ENCODE measurements at regions not wholly inside any gene's neighbourhood (a gene's known extent, or its start where the extent isn't known, plus 50 kb on each side); places are given as distances from the start of the nearest gene placed in this dataset.
"Not testable (repeated sequence)": the region's sequence is repeated elsewhere in the genome, so short reads cannot be mapped to it uniquely, and the experiment has no call there.

DNA sequence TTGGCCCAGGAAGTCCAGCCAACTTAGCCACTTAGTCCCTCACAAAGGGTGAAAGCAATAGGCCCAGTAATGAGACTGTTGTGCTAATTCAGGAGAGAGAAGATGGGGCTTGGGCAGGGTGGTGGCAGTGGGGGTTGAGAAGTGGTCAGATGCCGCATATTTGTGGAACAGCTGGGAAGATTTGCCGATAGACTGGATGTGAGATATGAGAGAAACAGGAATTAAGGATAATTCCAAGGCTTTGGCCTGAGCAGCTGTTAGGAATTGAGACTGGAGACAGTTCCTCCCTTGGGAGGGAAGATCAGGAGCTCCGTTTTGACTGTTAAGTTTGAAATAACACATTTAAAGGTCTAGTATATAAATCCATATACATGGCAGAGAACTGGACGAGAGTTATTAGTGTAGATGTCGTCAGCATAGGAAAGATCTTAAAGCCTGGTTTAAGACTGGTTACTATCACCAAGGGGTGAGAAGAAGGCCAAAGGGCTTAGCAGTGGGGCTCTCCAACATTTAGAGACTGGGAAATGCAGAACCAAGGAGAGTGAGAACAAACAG is 323.7 kb upstream of the FAM78B start:
- FAIRE-seq = no peak
- TF ChIP-seq EZH2 (IDR thresholded peaks at IDR 0.05; ENCODE audit: insufficient read depth, low read length) = no peak
- TF ChIP-seq, protein P1, sequence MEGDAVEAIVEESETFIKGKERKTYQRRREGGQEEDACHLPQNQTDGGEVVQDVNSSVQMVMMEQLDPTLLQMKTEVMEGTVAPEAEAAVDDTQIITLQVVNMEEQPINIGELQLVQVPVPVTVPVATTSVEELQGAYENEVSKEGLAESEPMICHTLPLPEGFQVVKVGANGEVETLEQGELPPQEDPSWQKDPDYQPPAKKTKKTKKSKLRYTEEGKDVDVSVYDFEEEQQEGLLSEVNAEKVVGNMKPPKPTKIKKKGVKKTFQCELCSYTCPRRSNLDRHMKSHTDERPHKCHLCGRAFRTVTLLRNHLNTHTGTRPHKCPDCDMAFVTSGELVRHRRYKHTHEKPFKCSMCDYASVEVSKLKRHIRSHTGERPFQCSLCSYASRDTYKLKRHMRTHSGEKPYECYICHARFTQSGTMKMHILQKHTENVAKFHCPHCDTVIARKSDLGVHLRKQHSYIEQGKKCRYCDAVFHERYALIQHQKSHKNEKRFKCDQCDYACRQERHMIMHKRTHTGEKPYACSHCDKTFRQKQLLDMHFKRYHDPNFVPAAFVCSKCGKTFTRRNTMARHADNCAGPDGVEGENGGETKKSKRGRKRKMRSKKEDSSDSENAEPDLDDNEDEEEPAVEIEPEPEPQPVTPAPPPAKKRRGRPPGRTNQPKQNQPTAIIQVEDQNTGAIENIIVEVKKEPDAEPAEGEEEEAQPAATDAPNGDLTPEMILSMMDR (IDR thresholded peaks at IDR 0.05; ENCODE audit: insufficient read depth, low read depth, low read length) = no peak
- no peak overlapping the region for H3K27ac Mint-ChIP-seq (ENCODE audit: unreplicated experiment)

DNA sequence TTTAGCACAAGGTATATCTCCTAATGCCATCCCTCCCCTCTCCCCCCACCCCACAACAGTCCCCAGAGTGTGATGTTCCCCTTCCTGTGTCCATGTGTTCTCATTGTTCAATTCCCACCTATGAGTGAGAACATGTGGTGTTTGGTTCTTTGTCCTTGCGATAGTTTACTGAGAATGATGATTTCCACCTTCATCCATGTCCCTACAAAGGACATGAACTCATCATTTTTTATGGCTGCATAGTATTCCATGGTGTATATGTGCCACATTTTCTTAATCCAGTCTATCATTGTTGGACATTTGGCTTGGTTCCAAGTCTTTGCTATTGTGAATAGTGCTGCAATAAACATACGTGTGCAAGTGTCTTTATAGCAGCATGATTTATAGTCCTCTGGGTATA is 327.0 kb upstream of the FAM78B start:
- not testable (repeated sequence) for H3K4me3 Mint-ChIP-seq (ENCODE audit: unreplicated experiment); FAIRE-seq; H4K20me1 ChIP-seq (ENCODE audit: insufficient read depth, low read length); H3K9me3 Mint-ChIP-seq (ENCODE audit: unreplicated experiment); H3K27me3 Mint-ChIP-seq (ENCODE audit: low read depth, unreplicated experiment); H3K27me3 ChIP-seq (ENCODE audit: insufficient read depth, low read length); H3K36me3 Mint-ChIP-seq (ENCODE audit: low read depth, unreplicated experiment); H3K4me3 ChIP-seq (ENCODE audit: insufficient read depth, low read depth, low read length); H3K9ac ChIP-seq (ENCODE audit: low read length); DNase-seq (ENCODE audit: low read depth); H3K36me3 ChIP-seq (ENCODE audit: insufficient read depth, low read length); H3K79me2 ChIP-seq (ENCODE audit: insufficient read depth, low read length); H3K4me1 Mint-ChIP-seq (ENCODE audit: low read depth, unreplicated experiment); H3K27ac ChIP-seq (ENCODE audit: low read depth, low read length); H3K4me2 ChIP-seq (ENCODE audit: low read length); H3K4me1 ChIP-seq (ENCODE audit: insufficient read depth, low read length); H2AFZ ChIP-seq (ENCODE audit: low read depth, low read length); H3K9me3 ChIP-seq (ENCODE audit: insufficient read depth, low read depth, low read length); H3K27ac Mint-ChIP-seq (ENCODE audit: unreplicated experiment)

More for the DNA sequence above, 323.7 kb upstream of the FAM78B start:
- H3K4me3 ChIP-seq (ENCODE audit: insufficient read depth, low read depth, low read length) = no peak overlapping the region
- H3K27me3 Mint-ChIP-seq (ENCODE audit: low read depth, unreplicated experiment) = no peaks in the 10 kb centered on the region
- no peak overlapping the region for H3K4me3 Mint-ChIP-seq (ENCODE audit: unreplicated experiment)
- H3K27ac ChIP-seq (ENCODE audit: low read depth, low read length) = no peak overlapping the region
- H3K36me3 ChIP-seq (ENCODE audit: insufficient read depth, low read length) = no peaks in the 10 kb centered on the region
- H3K36me3 Mint-ChIP-seq (ENCODE audit: low read depth, unreplicated experiment) = no peaks in the 10 kb centered on the region
- no peaks in the 10 kb centered on the region for H4K20me1 ChIP-seq (ENCODE audit: insufficient read depth, low read length)
- H2AFZ ChIP-seq (ENCODE audit: low read depth, low read length) = no peak overlapping the region
- H3K4me1 Mint-ChIP-seq (ENCODE audit: low read depth, unreplicated experiment) = peaks cover 6% of the 10 kb centered on the region
- no peaks in the 10 kb centered on the region for H3K79me2 ChIP-seq (ENCODE audit: insufficient read depth, low read length)
- H3K9ac ChIP-seq (ENCODE audit: low read length) = no peak overlapping the region
- no peaks in the 10 kb centered on the region for H3K9me3 ChIP-seq (ENCODE audit: insufficient read depth, low read depth, low read length)
- H3K4me2 ChIP-seq (ENCODE audit: low read length) = no peak overlapping the region
- no peaks in the 10 kb centered on the region for H3K4me1 ChIP-seq (ENCODE audit: insufficient read depth, low read length)
- no peak for DNase-seq (ENCODE audit: low read depth)
- peaks cover 4% of the 10 kb centered on the region for H3K9me3 Mint-ChIP-seq (ENCODE audit: unreplicated experiment)
- no peaks in the 10 kb centered on the region for H3K27me3 ChIP-seq (ENCODE audit: insufficient read depth, low read length)

DNA sequence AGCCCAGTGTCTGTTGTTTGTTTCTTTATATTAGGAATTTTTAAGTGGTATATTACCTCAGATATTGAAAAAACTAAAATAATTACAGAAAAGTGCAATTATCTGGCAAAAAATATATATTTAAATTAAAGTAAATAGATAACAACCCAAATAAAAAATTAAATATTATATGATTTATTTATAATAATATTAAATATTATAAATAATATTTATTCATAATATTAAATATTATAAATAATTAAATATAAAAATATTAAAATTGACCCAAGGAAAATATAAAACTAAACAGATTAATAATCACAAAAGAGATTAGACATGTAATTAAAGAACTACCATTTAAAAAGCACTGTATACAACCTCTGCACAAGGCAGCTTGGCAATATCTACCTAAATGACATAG is 331.9 kb upstream of the POGK start:
- H3K9me3 Mint-ChIP-seq (ENCODE audit: unreplicated experiment) = no peaks in the 10 kb centered on the region
- H3K36me3 Mint-ChIP-seq (ENCODE audit: low read depth, unreplicated experiment) = no peaks in the 10 kb centered on the region
- no peak overlapping the region for H3K4me3 ChIP-seq (ENCODE audit: insufficient read depth, low read depth, low read length)
- H3K4me1 ChIP-seq (ENCODE audit: insufficient read depth, low read length) = no peaks in the 10 kb centered on the region
- no peaks in the 10 kb centered on the region for H3K79me2 ChIP-seq (ENCODE audit: insufficient read depth, low read length)
- H4K20me1 ChIP-seq (ENCODE audit: insufficient read depth, low read length) = no peaks in the 10 kb centered on the region
- H3K27ac ChIP-seq (ENCODE audit: low read depth, low read length) = no peak overlapping the region
- no peaks in the 10 kb centered on the region for H3K36me3 ChIP-seq (ENCODE audit: insufficient read depth, low read length)
- TF ChIP-seq EZH2 (IDR thresholded peaks at IDR 0.05; ENCODE audit: insufficient read depth, low read length) = no peak
- H3K27me3 ChIP-seq (ENCODE audit: insufficient read depth, low read length) = no peaks in the 10 kb centered on the region
- no peaks in the 10 kb centered on the region for H3K27me3 Mint-ChIP-seq (ENCODE audit: low read depth, unreplicated experiment)
- H3K9ac ChIP-seq (ENCODE audit: low read length) = no peak overlapping the region
- H3K4me3 Mint-ChIP-seq (ENCODE audit: unreplicated experiment) = no peak overlapping the region
- no peaks in the 10 kb centered on the region for H3K9me3 ChIP-seq (ENCODE audit: insufficient read depth, low read depth, low read length)
- no peak overlapping the region for H3K4me2 ChIP-seq (ENCODE audit: low read length)
- FAIRE-seq = no peak
- no peak for DNase-seq (ENCODE audit: low read depth)
- H2AFZ ChIP-seq (ENCODE audit: low read depth, low read length) = no peak overlapping the region
- no peak overlapping the region for H3K27ac Mint-ChIP-seq (ENCODE audit: unreplicated experiment)
- no peaks in the 10 kb centered on the region for H3K4me1 Mint-ChIP-seq (ENCODE audit: low read depth, unreplicated experiment)
